HG03135 (cell line): ENCODE measurements at regions not wholly inside any gene's neighbourhood (a gene's known extent, or its start where the extent isn't known, plus 50 kb on each side); places are given as distances from the start of the nearest gene placed in this dataset.
"Not testable (repeated sequence)": the region's sequence is repeated elsewhere in the genome, so short reads cannot be mapped to it uniquely, and the experiment has no call there.

Experiments
- ATAC-seq: cut with Tn5 transposase; IDR thresholded peaks from one replicate; pipeline ENCODE4 v1.9.1; 2021; ENCODE audit warnings: mild to moderate bottlenecking, moderate library complexity; ENCODE audit not compliant: unreplicated experiment

- no peak for ATAC-seq
These were observed 195.6 kb downstream of the TBC1D2B start for GRCh38 chr15:77881950-77882349.

DNA sequence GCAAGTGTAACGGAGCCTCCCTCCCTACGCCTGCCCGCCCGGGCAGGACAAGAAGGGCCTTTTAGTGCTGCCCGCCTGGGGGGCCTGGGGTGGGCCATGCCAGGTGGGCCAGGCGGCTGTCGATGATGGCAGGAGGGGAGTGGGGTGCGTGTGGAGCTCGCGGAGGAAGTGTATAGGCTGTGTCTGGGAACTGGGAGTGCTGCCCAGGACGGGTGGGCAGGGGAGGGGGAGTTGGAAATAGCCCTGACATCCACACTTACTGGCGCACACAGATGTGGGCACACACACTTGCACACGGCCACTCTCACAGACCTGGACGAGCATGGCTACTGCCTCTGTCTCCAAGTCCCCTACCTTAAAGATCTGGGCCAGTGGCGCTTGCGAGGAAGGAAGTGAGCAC lies 196.0 kb downstream of the TBC1D2B start:
- not testable (repeated sequence) for ATAC-seq

- not testable (repeated sequence) for ATAC-seq
These were observed 198.0 kb downstream of the TBC1D2B start for GRCh38 chr15:77879466-77879865.

- no peak for ATAC-seq
These were observed 199.5 kb downstream of the TBC1D2B start for GRCh38 chr15:77877869-77878577.

GRCh38 chr15:77876107-77876820 lies 201.2 kb downstream of the TBC1D2B start:
- ATAC-seq, result not testable (repeated sequence)

GRCh38 chr15:77875066-77875721 lies 202.3 kb downstream of the TBC1D2B start:
- ATAC-seq, result not testable (repeated sequence)

DNA sequence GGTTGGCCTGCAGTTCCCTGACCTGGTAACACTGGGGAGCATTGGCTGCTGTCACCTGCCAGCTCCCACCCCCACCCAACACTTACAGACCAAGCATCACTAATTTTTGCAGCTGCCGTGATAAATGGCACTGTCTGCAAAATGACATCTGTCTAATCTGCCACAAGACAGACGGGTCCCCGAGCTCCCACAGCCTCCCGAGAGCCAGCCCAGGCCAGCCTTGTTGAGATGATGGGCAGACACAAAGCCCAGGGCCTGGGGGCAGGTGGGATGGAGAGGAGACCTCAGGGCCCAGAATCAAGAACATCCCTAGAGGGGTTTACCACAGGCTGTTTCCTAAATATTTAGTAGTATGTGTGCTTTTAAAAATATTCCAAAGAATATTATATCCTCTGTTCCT lies 203.4 kb downstream of the TBC1D2B start:
- ATAC-seq, result no peak

- ATAC-seq, result not testable (repeated sequence)
These were observed 204.7 kb downstream of the TBC1D2B start for GRCh38 chr15:77872521-77873425.

GRCh38 chr15:77871852-77872371 lies 205.6 kb downstream of the TBC1D2B start:
- ATAC-seq, result no peak

- no peak for ATAC-seq
These were observed 207.1 kb downstream of the TBC1D2B start for GRCh38 chr15:77870195-77871065.

GRCh38 chr15:77869021-77869895 lies 208.3 kb downstream of the TBC1D2B start:
- no peak for ATAC-seq

DNA sequence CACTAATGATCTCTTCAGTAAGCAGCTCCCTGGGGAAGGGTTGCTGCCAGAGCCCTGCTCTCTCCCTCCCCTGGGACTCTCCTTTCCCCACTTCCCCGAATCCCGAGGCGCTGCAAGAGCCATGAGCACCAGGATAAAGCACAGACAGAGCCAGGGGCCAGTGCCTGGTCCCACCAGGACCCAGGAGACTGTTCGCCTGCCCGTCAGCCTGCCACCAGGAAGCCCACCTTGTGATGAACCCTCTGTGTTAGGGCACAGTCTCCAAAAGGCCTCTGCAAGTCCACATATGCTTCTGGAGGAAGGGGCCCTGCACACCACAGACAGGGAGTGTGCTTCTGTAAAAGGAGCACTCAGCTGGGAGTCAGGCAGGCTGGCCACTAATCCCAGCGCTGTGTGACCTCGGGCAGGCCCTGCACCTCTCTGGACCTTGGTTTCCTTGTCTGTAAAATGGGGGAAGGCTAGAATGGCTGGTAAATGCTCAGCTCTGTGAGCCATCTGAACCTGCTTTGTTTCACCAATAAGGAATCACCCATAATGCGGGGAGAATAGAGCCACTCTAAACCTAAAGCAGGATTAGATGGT lies 209.4 kb downstream of the TBC1D2B start:
- ATAC-seq, result not testable (repeated sequence)

DNA sequence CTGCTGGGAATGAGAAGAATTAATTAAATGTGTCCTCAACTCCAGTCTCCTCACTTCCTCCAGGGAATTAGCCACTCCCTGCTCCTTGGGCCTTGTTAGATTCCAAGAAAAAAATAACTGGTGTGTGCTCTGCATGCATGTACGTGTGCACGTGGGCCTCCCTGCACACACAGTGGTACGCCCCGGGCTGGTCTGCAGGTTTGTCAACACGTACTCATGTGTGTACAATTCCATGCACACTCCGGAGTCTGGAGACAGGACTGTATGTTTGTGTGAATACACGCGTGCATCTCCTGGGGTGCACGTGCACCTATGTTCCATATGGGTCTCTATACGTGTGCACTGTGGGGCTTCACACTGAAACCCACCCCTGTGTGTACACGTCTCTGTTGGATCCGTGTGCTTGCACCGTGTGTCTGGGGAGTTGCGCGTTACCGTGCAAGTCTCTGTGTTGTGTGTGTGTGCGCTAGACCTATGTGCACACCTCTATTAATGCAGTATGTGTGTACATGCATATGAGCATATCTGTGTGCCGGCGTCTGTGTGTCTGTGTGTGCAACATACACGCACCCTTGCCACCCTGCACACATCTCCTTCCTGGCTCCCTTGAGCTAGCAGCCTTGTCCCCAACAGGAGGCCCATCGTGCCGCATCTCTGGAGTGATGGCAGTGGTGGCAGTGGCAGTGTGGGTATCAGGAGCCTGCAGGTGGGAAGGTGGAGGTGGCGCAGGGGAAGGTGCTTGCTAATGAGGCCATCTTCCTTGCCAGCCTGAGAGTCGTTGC lies 210.1 kb downstream of the TBC1D2B start:
- ATAC-seq, result no peak

- no peak for ATAC-seq
These were observed 210.8 kb downstream of the TBC1D2B start for GRCh38 chr15:77866596-77867125.

DNA sequence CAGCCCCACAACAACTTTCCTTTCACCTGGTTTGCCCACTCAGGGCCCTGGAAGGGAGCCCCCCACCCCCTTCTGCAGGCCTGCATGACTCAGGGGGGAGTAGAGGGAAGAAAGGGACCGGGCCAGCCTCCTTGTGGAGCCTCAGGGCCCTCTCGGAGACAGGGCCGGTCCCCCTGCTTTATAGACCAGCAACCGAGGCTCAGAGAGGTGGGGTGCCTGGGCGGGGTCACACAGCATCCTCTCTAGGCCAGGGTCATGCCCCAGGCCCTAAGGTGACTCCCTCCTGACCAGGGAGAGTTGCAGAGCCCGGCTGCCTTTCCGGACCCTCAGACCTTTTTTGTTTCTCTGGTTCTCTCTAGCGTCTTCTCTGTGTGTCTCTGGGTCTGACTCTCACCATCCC lies 211.3 kb downstream of the TBC1D2B start:
- no peak for ATAC-seq

GRCh38 chr15:77865701-77866100 lies 211.8 kb downstream of the TBC1D2B start:
- no peak for ATAC-seq

DNA sequence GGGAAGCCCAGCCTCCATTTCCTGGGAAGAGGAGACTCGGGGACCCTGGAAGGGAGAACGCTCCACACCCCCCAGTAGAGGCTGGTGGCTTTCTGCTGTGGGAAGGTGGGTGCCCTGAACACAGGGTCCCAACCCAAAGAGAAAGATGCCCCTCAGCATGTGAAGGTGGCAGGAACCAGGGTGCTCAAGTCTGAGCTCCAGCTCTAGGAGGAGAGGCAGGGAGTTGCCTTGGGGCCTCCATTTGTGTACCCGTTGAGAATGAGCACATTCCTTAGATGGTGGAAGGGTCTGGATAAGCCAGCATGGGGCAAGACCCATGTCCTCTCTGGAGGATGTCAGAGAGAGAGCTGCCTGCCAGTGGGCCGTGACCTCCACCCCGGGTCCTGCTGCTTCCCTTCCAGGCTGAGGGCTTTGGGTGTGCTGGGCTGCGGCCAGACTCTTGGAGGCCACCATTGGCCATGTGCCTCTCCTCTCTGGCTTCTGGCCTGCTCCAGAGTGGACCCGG lies 212.4 kb downstream of the TBC1D2B start:
- ATAC-seq, result no peak
